BLaER1 treated with 17β-estradiol and CSF1 and Interleukin-3, amounts not matched to agents 10 nM and 100 nM (cell line): ENCODE measurements at regions not wholly inside any gene's neighbourhood (a gene's known extent, or its start where the extent isn't known, plus 50 kb on each side); places are given as distances from the start of the nearest gene placed in this dataset.

Source experiments
- H3K27ac ChIP-seq, 11 experiments: shearing (Covaris generic); formaldehyde crosslinking; 2 replicates each; pipeline ENCODE4 v1.8.1; 2022
- H3K27me3 ChIP-seq, 11 experiments: shearing (Covaris generic); formaldehyde crosslinking; 2 replicates each; pipeline ENCODE4 v1.8.1; 2022
- H3K36me3 ChIP-seq, 11 experiments: shearing (Covaris generic); formaldehyde crosslinking; 2 replicates each; pipeline ENCODE4 v1.8.1; 2022
- H3K4me1 ChIP-seq, 10 experiments: shearing (Covaris generic); formaldehyde crosslinking; 2 replicates each; pipeline ENCODE4 v1.8.1; 2022
- H3K4me2 ChIP-seq, 11 experiments: shearing (Covaris generic); formaldehyde crosslinking; 2 replicates each; pipeline ENCODE4 v1.8.1; 2022
- H3K4me3 ChIP-seq, 10 experiments: shearing (Covaris generic); formaldehyde crosslinking; 2 replicates each; pipeline ENCODE4 v1.8.1; 2022
- H3K9ac ChIP-seq, 11 experiments: shearing (Covaris generic); formaldehyde crosslinking; 2 replicates each; pipeline ENCODE4 v1.8.1; 2022
- H3K9me3 ChIP-seq, 11 experiments: shearing (Covaris generic); formaldehyde crosslinking; replicated peaks in 1 of 11; 2 replicates each; pipeline ENCODE4 v1.8.1; 2022
- H4K20me1 ChIP-seq, 11 experiments: shearing (Covaris generic); formaldehyde crosslinking; 2 replicates each; pipeline ENCODE4 v1.8.1; 2022
- Cebpa-rat ChIP-seq, 11 experiments: shearing (Covaris generic); IDR thresholded peaks; 2 replicates each; pipeline ENCODE4 v1.8.1; 2022

GRCh38 chr4:176981551-176981950, 188.8 kb upstream of the VEGFC start:
- peak overlapping the region in 5 of 11 experiments; percentile 4 to 74 (median 56); a peak in 8 of 22 replicates for H3K4me2 ChIP-seq
- H3K4me1 ChIP-seq: peaks cover 0 to 28% (median 11%) of the 10 kb centered on the region in 10 experiments; a peak in 11 of 20 replicates
- no peak overlapping the region for H3K4me3 ChIP-seq
- H3K27me3 ChIP-seq: no peaks in the 10 kb centered on the region
- TF ChIP-seq Cebpa-rat (IDR thresholded peaks at IDR 0.05): no peak
- H3K36me3 ChIP-seq: no peaks in the 10 kb centered on the region
- peak overlapping the region in 4 of 11 experiments; percentile 34 to 52 (median 36); a peak in 4 of 22 replicates for H3K27ac ChIP-seq
- no peak overlapping the region for H3K9ac ChIP-seq
- no peaks in the 10 kb centered on the region for H4K20me1 ChIP-seq
- peaks cover 0 to 9% (median 0%) of the 10 kb centered on the region in 11 experiments; a peak in 3 of 22 replicates for H3K9me3 ChIP-seq

DNA sequence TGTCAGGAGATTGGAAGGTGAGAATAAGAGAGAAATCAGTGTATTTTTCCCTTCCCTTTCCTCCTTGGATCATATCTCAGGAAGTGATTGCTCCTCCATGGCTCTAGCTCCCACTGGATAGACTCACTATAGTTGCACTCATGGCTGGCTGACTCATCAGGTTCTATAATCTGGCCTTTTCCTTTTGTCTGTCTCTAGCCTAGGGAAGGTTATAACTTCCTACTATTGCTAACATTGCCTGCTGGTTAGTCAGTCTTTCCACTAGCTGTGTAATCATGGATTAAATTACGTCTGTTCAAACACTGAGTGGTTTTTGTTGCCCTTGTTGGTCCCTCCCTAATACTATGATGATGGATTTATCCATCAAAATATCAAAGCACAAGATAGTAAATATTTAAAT, 195.5 kb upstream of the VEGFC start:
- Histone ChIP-seq H3K27ac (no peak overlapping the region), H3K36me3 (no peaks in the 10 kb centered on the region), H4K20me1 (no peaks in the 10 kb centered on the region), H3K9me3 (no peaks in the 10 kb centered on the region), H3K4me2 (peak overlapping the region in 2 of 11 experiments; percentile 26 to 27; a peak in 3 of 22 replicates), H3K4me1 (peaks cover 0 to 7% (median 0%) of the 10 kb centered on the region in 10 experiments; a peak in 2 of 20 replicates), H3K4me3 (no peak overlapping the region), H3K27me3 (no peaks in the 10 kb centered on the region), H3K9ac (no peak overlapping the region)
- no peak for TF ChIP-seq Cebpa-rat (IDR thresholded peaks at IDR 0.05)

DNA sequence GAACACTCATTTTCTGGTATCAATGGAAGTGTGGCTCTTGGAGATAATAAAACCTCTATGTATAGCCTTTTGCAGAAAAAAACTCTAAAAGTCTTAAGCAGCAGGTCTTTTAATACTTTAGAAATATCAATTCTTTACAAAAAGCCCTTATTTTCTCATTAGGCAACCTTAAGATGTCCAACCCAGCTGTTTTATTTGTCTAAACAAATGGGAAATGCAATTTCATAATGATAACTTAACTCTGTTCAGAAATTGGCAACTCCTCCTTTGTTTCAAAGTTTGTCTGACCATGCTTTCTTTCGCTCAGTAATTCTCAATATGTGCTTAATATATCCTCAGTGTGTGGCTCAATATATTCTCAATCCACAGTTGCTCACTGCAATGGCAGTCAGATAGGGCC, 196.5 kb upstream of the VEGFC start:
- no peak overlapping the region for H3K9ac ChIP-seq
- no peaks in the 10 kb centered on the region for H4K20me1 ChIP-seq
- no peaks in the 10 kb centered on the region for H3K9me3 ChIP-seq
- H3K4me1 ChIP-seq: peaks cover 0 to 7% (median 0%) of the 10 kb centered on the region in 10 experiments; a peak in 2 of 20 replicates
- no peak overlapping the region for H3K4me3 ChIP-seq
- H3K27ac ChIP-seq: no peak overlapping the region
- no peak for TF ChIP-seq Cebpa-rat (IDR thresholded peaks at IDR 0.05)
- no peak overlapping the region for H3K4me2 ChIP-seq
- no peaks in the 10 kb centered on the region for H3K36me3 ChIP-seq
- H3K27me3 ChIP-seq: no peaks in the 10 kb centered on the region

DNA sequence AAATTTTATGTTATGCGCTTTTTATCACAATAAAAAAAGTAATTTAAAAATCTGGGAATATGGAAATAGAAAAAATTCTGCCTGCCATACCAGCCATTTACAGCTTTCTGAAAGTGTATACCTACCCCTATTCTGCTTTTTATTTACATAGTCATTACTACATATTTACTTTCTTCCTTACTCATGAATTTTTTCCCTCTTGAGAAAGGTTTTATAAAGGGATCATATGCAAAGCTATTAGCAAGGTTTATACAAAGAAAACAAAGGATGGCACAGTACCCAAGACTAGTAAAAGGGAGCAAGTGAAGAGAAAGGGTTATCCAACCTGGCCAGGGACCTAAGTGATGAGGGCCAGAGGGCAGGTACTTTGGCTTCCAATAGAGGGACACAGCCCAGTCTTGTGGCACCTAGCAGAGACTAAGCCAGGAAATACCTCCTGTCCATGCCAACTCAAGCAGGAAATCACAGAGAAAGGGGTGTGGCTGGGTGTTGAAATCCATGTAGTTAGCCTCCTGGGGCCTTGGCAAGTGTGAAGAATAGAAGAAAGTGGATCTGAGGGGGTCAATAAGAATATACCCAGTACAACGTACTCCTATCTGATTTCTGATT, 207.3 kb upstream of the VEGFC start:
- H3K27ac ChIP-seq: no peak overlapping the region
- peaks cover 0 to 8% (median 5%) of the 10 kb centered on the region in 11 experiments; a peak in 4 of 22 replicates for H3K9me3 ChIP-seq
- H3K4me1 ChIP-seq: peaks cover 0 to 29% (median 3%) of the 10 kb centered on the region in 10 experiments; a peak in 12 of 20 replicates
- no peak overlapping the region for H3K4me3 ChIP-seq
- H3K36me3 ChIP-seq: no peaks in the 10 kb centered on the region
- H3K9ac ChIP-seq: no peak overlapping the region
- TF ChIP-seq Cebpa-rat (IDR thresholded peaks at IDR 0.05): no peak
- peak overlapping the region in 6 of 11 experiments; percentile 28 to 57 (median 39); a peak in 9 of 22 replicates for H3K4me2 ChIP-seq
- no peaks in the 10 kb centered on the region for H3K27me3 ChIP-seq
- no peaks in the 10 kb centered on the region for H4K20me1 ChIP-seq

- H3K36me3 ChIP-seq: no peaks in the 10 kb centered on the region
- H3K9ac ChIP-seq: no peak overlapping the region
- H3K4me3 ChIP-seq: no peak overlapping the region
- peaks cover 0 to 8% (median 5%) of the 10 kb centered on the region in 11 experiments; a peak in 4 of 22 replicates for H3K9me3 ChIP-seq
- peaks cover 10 to 44% (median 17%) of the 10 kb centered on the region in 10 experiments for H3K4me1 ChIP-seq
- H4K20me1 ChIP-seq: no peaks in the 10 kb centered on the region
- peak overlapping the region in 3 of 11 experiments; percentile 38 to 57 (median 38); a peak in 4 of 22 replicates for H3K4me2 ChIP-seq
- no peak for TF ChIP-seq Cebpa-rat (IDR thresholded peaks at IDR 0.05)
- no peak overlapping the region for H3K27ac ChIP-seq
- no peaks in the 10 kb centered on the region for H3K27me3 ChIP-seq
Measured at GRCh38 chr4:177001271-177002175, 208.8 kb upstream of the VEGFC start.

GRCh38 chr4:177005674-177006230, 213.0 kb upstream of the VEGFC start:
- Histone ChIP-seq H3K4me1 (peaks cover 10 to 52% (median 15%) of the 10 kb centered on the region in 10 experiments), H3K9ac (peak overlapping the region in 1 of 11 experiments; percentile 24; a peak in 2 of 22 replicates), H3K9me3 (peaks cover 0 to 4% (median 0%) of the 10 kb centered on the region in 11 experiments; a peak in 1 of 22 replicates), H3K27me3 (no peaks in the 10 kb centered on the region), H3K4me3 (no peak overlapping the region), H3K4me2 (peak overlapping the region; percentile 4 to 86 (median 64); a peak in 21 of 22 replicates), H3K36me3 (no peaks in the 10 kb centered on the region), H4K20me1 (no peaks in the 10 kb centered on the region), H3K27ac (peak overlapping the region in 7 of 11 experiments; percentile 14 to 79 (median 54); a peak in 11 of 22 replicates)
- TF ChIP-seq Cebpa-rat (IDR thresholded peaks at IDR 0.05): no peak

DNA sequence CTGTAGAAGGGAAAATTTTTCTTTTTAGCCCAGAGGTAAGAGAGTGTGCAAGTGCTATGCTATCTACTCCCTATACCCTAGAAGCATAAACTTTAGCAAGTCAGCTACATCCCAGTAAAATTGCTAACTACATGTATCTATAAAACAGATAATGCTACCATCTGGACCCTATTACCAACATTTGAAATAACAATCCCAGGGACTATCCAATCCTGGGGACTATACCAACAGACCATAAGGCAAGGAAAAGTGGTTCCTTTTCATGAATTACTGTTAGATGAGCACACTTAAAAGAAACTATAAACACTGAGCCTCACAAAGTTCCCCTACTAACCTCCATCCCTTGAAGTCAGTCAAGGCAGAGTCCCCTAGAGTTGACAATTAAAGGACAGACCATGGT, 213.6 kb upstream of the VEGFC start:
- TF ChIP-seq Cebpa-rat (IDR thresholded peaks at IDR 0.05): no peak
- Histone ChIP-seq H3K27me3 (no peaks in the 10 kb centered on the region), H3K27ac (peak overlapping the region in 4 of 11 experiments; percentile 12 to 76 (median 18); a peak in 6 of 22 replicates), H4K20me1 (no peaks in the 10 kb centered on the region), H3K4me3 (no peak overlapping the region), H3K36me3 (no peaks in the 10 kb centered on the region), H3K9ac (no peak overlapping the region), H3K9me3 (peaks cover 0 to 6% (median 0%) of the 10 kb centered on the region in 11 experiments; a peak in 1 of 22 replicates), H3K4me2 (peak overlapping the region; percentile 4 to 86 (median 64); a peak in 19 of 22 replicates), H3K4me1 (peaks cover 10 to 46% (median 15%) of the 10 kb centered on the region in 10 experiments)

DNA sequence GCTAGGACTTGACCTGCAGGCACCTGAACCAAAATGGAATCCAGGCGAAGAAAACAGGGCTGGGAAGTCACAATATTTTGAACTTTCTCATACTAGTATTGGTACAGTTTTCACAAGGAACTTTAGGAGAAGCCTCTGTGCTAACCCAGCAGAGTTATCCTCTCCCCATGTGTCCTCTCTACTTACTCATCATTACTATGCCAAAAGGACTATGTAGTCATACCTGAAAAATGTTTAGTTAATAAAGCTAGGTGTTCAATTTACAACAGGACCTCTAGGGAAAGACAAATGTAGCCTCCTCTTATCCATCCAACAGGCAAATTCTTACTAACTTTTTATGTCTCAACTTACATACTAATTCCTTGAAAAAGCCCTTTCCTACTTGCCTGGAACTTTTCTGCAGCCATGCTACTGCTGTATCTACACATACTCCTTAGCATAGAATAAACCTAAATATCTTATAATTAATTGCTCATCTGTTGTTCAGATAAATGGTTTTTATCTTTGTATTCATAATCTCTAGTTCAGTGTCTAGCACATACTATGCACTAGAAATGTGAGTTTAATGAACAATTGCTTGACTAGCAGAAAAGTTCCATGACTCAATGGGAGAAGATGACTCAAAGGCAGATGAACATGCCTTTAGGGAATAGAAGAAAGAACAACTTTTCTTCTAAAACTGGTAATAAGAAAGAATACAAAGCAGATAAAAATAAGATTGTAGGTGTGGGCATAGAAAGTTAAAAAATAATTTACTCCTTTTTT, 215.5 kb upstream of the VEGFC start:
- no peak overlapping the region for H3K27ac ChIP-seq

More for the DNA sequence above, 215.5 kb upstream of the VEGFC start:
- Histone ChIP-seq H3K36me3 (no peaks in the 10 kb centered on the region), H3K4me2 (peak overlapping the region in 1 of 11 experiments; percentile 8; a peak in 2 of 22 replicates), H4K20me1 (no peaks in the 10 kb centered on the region), H3K9me3 (peaks cover 9 to 18% (median 11%) of the 10 kb centered on the region in 11 experiments), H3K4me3 (no peak overlapping the region), H3K4me1 (peaks cover 10 to 36% (median 15%) of the 10 kb centered on the region in 10 experiments), H3K27me3 (no peaks in the 10 kb centered on the region), H3K9ac (no peak overlapping the region)
- no peak for TF ChIP-seq Cebpa-rat (IDR thresholded peaks at IDR 0.05)
